Fibroblast of lung (primary cell): ENCODE measurements at regions not wholly inside any gene's neighbourhood (a gene's known extent, or its start where the extent isn't known, plus 50 kb on each side); places are given as distances from the start of the nearest gene placed in this dataset.

Source experiments
- DNase-seq, 2 donors: peaks; one replicate each; pipeline versions ENCODE4 v3.0.0 to v3.0.0-alpha.2; 2010; ENCODE audit warnings: low read depth in 2 of 2
- H2AFZ ChIP-seq: 2 replicates; pipeline ENCODE4 v1.5.1; 2012; ENCODE audit warnings: low read length, control low read depth, inconsistent platforms
- H3K27ac ChIP-seq: 2 replicates; pipeline ENCODE4 v1.5.1; 2011; ENCODE audit warnings: low read length, control low read depth; ENCODE audit not compliant: insufficient read depth
- H3K27me3 ChIP-seq: 2 replicates; pipeline ENCODE4 v1.5.1; 2011; ENCODE audit warnings: mild to moderate bottlenecking, low read length; ENCODE audit not compliant: control insufficient read depth, insufficient read depth
- H3K36me3 ChIP-seq: 2 replicates; pipeline ENCODE4 v1.5.1; 2011; ENCODE audit warnings: low read length; ENCODE audit not compliant: control insufficient read depth, insufficient read depth
- H3K4me1 ChIP-seq: 2 replicates; pipeline ENCODE4 v1.5.1; 2011; ENCODE audit warnings: low read length; ENCODE audit not compliant: control insufficient read depth, insufficient read depth; ENCODE audit errors: extremely low read depth
- H3K4me2 ChIP-seq: 2 replicates; pipeline ENCODE4 v1.5.1; 2011; ENCODE audit warnings: low read length, control low read depth; ENCODE audit not compliant: insufficient read depth; ENCODE audit errors: extremely low read depth
- H3K4me3 ChIP-seq, 4 experiments: fragments of 200-600 bp in 1 of 4; sonication (generic) in 1 of 4; replicated peaks in 1 of 4; 2 replicates each; pipeline ENCODE4 v1.5.1; 2011 to 2016; ENCODE audit warnings: low read length in 4 of 4, low read depth in 3 of 4, mild to moderate bottlenecking in 3 of 4, control low read depth in 2 of 4, inconsistent platforms in 1 of 4, mixed read lengths in 1 of 4; ENCODE audit not compliant: insufficient read depth in 1 of 4; ENCODE audit errors: control extremely low read depth in 1 of 4
- H3K79me2 ChIP-seq: 2 replicates; pipeline ENCODE4 v1.5.1; 2012; ENCODE audit warnings: mild to moderate bottlenecking, low read length, inconsistent platforms; ENCODE audit not compliant: control insufficient read depth, insufficient read depth
- H3K9ac ChIP-seq: 2 replicates; pipeline ENCODE4 v1.5.1; 2011; ENCODE audit warnings: mild to moderate bottlenecking, low read length, control low read depth; ENCODE audit not compliant: insufficient read depth
- H3K9me3 ChIP-seq: 2 replicates; pipeline ENCODE4 v1.5.1; 2012; ENCODE audit warnings: low read depth, low read length; ENCODE audit not compliant: control insufficient read depth, insufficient read depth
- H4K20me1 ChIP-seq: 2 replicates; pipeline ENCODE4 v1.5.1; 2011; ENCODE audit warnings: low read length; ENCODE audit not compliant: control insufficient read depth, insufficient read depth; ENCODE audit errors: extremely low read depth
- EZH2 ChIP-seq: IDR thresholded peaks from 2 replicates; pipeline ENCODE4 v1.5.1; 2012; ENCODE audit warnings: low read length, control low read depth, mild to moderate bottlenecking; ENCODE audit errors: missing control alignments
- TF ChIP-seq, protein P1 (sequence below), 2 donors: IDR thresholded peaks in 1 of 2; conservative IDR thresholded peaks in 1 of 2; 1 replicate in 1 of 2; 2 replicates in 1 of 2; pipeline ENCODE4 v1.5.1; 2011 to 2012; ENCODE audit warnings: low read length in 2 of 2, control low read depth in 1 of 2, inconsistent platforms in 1 of 2, low read depth in 1 of 2, mild to moderate bottlenecking in 1 of 2

DNA sequence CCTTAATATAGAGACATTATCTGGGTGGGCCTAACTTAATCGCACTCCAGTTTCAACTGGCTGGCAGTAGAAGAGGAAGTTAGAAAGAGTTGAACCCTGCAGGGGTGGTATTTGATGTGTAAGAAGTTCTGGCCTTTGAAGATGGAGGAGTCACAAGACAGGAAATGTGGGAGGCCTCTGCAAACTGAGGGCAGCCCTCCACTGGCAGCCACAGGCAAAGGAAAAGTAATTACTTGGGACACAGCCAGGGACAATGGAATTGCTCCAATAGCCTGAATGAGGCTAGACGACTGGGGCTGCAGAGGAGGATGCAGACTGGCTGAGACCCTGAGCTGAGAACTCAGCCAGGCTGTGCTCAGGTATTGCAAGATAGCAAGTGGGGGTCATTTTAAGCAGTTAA lies 703.3 kb upstream of the ARGLU1 start:
- Histone ChIP-seq H3K27ac (no peak overlapping the region), H4K20me1 (no peaks in the 10 kb centered on the region), H3K27me3 (no peaks in the 10 kb centered on the region), H3K9ac (no peak overlapping the region), H3K4me2 (no peak overlapping the region), H3K4me1 (no peaks in the 10 kb centered on the region), H2AFZ (no peak overlapping the region), H3K9me3 (no peaks in the 10 kb centered on the region), H3K79me2 (no peaks in the 10 kb centered on the region), H3K4me3 (no peak overlapping the region), H3K36me3 (no peaks in the 10 kb centered on the region)
- TF ChIP-seq, protein P1, sequence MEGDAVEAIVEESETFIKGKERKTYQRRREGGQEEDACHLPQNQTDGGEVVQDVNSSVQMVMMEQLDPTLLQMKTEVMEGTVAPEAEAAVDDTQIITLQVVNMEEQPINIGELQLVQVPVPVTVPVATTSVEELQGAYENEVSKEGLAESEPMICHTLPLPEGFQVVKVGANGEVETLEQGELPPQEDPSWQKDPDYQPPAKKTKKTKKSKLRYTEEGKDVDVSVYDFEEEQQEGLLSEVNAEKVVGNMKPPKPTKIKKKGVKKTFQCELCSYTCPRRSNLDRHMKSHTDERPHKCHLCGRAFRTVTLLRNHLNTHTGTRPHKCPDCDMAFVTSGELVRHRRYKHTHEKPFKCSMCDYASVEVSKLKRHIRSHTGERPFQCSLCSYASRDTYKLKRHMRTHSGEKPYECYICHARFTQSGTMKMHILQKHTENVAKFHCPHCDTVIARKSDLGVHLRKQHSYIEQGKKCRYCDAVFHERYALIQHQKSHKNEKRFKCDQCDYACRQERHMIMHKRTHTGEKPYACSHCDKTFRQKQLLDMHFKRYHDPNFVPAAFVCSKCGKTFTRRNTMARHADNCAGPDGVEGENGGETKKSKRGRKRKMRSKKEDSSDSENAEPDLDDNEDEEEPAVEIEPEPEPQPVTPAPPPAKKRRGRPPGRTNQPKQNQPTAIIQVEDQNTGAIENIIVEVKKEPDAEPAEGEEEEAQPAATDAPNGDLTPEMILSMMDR (conservative IDR thresholded peaks at IDR 0.05 in 1 of 2, IDR thresholded peaks at IDR 0.05 in 1 of 2; ENCODE audit: low read depth in 1 of 2, low read length in 2 of 2), result no peak
- no peak for TF ChIP-seq EZH2
- DNase-seq, result peak; percentile 44 to 74

- H3K4me2 ChIP-seq, result no peak overlapping the region
- H3K4me1 ChIP-seq, result no peaks in the 10 kb centered on the region
- no peaks in the 10 kb centered on the region for H4K20me1 ChIP-seq
- H3K27ac ChIP-seq, result no peak overlapping the region
- TF ChIP-seq, protein P1 (conservative IDR thresholded peaks at IDR 0.05 in 1 of 2, IDR thresholded peaks at IDR 0.05 in 1 of 2; ENCODE audit: low read depth in 1 of 2, low read length in 2 of 2), result no peak
- no peak for TF ChIP-seq EZH2
- H3K4me3 ChIP-seq, result no peak overlapping the region
- no peaks in the 10 kb centered on the region for H3K9me3 ChIP-seq
- no peak for DNase-seq
- H2AFZ ChIP-seq, result no peak overlapping the region
- H3K9ac ChIP-seq, result no peak overlapping the region
- H3K27me3 ChIP-seq, result no peaks in the 10 kb centered on the region
- H3K79me2 ChIP-seq, result no peaks in the 10 kb centered on the region
- H3K36me3 ChIP-seq, result no peaks in the 10 kb centered on the region
Observed at GRCh38 chr13:107266657-107267056, 698.7 kb upstream of the ARGLU1 start.

- Histone ChIP-seq H3K4me1 (no peaks in the 10 kb centered on the region), H3K79me2 (no peaks in the 10 kb centered on the region), H4K20me1 (no peaks in the 10 kb centered on the region), H3K9me3 (no peaks in the 10 kb centered on the region), H3K27ac (peak overlapping the region; percentile 23), H3K4me3 (no peak overlapping the region), H2AFZ (no peak overlapping the region), H3K36me3 (no peaks in the 10 kb centered on the region), H3K27me3 (no peaks in the 10 kb centered on the region), H3K4me2 (peak overlapping the region; percentile 25), H3K9ac (no peak overlapping the region)
- peak; percentile 16 to 32 for DNase-seq
- no peak for TF ChIP-seq EZH2
- TF ChIP-seq, protein P1 (conservative IDR thresholded peaks at IDR 0.05 in 1 of 2, IDR thresholded peaks at IDR 0.05 in 1 of 2; ENCODE audit: low read depth in 1 of 2, low read length in 2 of 2), result no peak
Observed at GRCh38 chr13:107258599-107259187, 690.8 kb upstream of the ARGLU1 start.
